Aorta (tissue), 5 donors: ENCODE measurements at regions not wholly inside any gene's neighbourhood (a gene's known extent, or its start where the extent isn't known, plus 50 kb on each side); places are given as distances from the start of the nearest gene placed in this dataset.
A peak's percentile ranks its signal among the peaks of the same experiment; 100 is the strongest.

Experiments used
- ATAC-seq: fragments of 200-7000 bp; cut with Tn5 transposase; one replicate; pipeline ENCODE4 v1.9.1; 2022; ENCODE audit warnings: moderate library complexity; ENCODE audit not compliant: low FRiP score
- DNase-seq, 2 donors: peaks; one replicate each; pipeline ENCODE4 v3.0.0-alpha.2; 2020
- H3K27ac ChIP-seq, 2 donors: one replicate each; pipeline ENCODE4 v1.5.1; 2013; ENCODE audit warnings: low read length in 2 of 2, mild to moderate bottlenecking in 2 of 2, moderate library complexity in 2 of 2, control low read depth in 1 of 2, inconsistent platforms in 1 of 2, low read depth in 1 of 2
- H3K27me3 ChIP-seq, 2 donors: one replicate each; pipeline ENCODE4 v1.6.1; 2013; ENCODE audit warnings: control low read depth in 1 of 2, low read length in 1 of 2, mild to moderate bottlenecking in 1 of 2, moderate library complexity in 1 of 2; ENCODE audit not compliant: insufficient read depth in 2 of 2, control insufficient read depth in 1 of 2
- H3K36me3 ChIP-seq, 2 donors: one replicate each; pipeline ENCODE4 v1.6.1; 2013; ENCODE audit warnings: control low read depth in 1 of 2, low read length in 1 of 2, mild to moderate bottlenecking in 1 of 2; ENCODE audit not compliant: insufficient read depth in 2 of 2, control insufficient read depth in 1 of 2
- H3K4me1 ChIP-seq, 2 donors: one replicate each; pipeline ENCODE4 v1.6.1; 2013; ENCODE audit warnings: low read length in 2 of 2, control low read depth in 1 of 2, mild to moderate bottlenecking in 1 of 2, moderate library complexity in 1 of 2; ENCODE audit not compliant: insufficient read depth in 2 of 2, control insufficient read depth in 1 of 2
- H3K4me3 ChIP-seq, 2 donors: one replicate each; pipeline ENCODE4 v1.5.1; 2013; ENCODE audit warnings: low read length in 2 of 2, control low read depth in 1 of 2, mild to moderate bottlenecking in 1 of 2
- H3K9me3 ChIP-seq: one replicate; pipeline ENCODE4 v1.6.1; 2013; ENCODE audit warnings: mild to moderate bottlenecking, low read length; ENCODE audit not compliant: control insufficient read depth
- WGBS, 2 donors: extraction: QIAGEN DNeasy Blood & Tissue Kit; methylation state at CpG; one replicate each; pipeline ENCODE4 v1.1.7; 2013; 5-methylcytosine and 5-hydroxymethylcytosine counted together
- intact Hi-C, 2 donors: fragments of 100-400 bp; cut with DNase I; formaldehyde crosslinking; loops; one replicate each; pipeline versions ENCODE4 v1.14.2 to v1.15.0; 2022
- donor health status: healthy with polysubstance abuse.
- donor health status: Bipolar disorder and iron deficiency.
- donor health status: DM: no; HTN: no; CAD: no.
- donor health status: DM: no; HTN: no; CAD: no.
- donor health status: DM: yes; HTN: yes; CAD: no.

- intact Hi-C loops = no loop called here
- no peaks in the 10 kb centered on the region for H3K4me1 ChIP-seq
- no peaks in the 10 kb centered on the region for H3K9me3 ChIP-seq
- WGBS, 2 donors = 86 to 91% methylated on average over 2 of the region's 2 CpGs
- no peaks in the 10 kb centered on the region for H3K27me3 ChIP-seq
- no peak for ATAC-seq
- no peak overlapping the region for H3K4me3 ChIP-seq
- no peak overlapping the region for H3K27ac ChIP-seq
- no peak for DNase-seq
- H3K36me3 ChIP-seq = no peaks in the 10 kb centered on the region
Observed at GRCh38 chr1:238980053-238980452, 406.3 kb upstream of the CHRM3 start.

DNA sequence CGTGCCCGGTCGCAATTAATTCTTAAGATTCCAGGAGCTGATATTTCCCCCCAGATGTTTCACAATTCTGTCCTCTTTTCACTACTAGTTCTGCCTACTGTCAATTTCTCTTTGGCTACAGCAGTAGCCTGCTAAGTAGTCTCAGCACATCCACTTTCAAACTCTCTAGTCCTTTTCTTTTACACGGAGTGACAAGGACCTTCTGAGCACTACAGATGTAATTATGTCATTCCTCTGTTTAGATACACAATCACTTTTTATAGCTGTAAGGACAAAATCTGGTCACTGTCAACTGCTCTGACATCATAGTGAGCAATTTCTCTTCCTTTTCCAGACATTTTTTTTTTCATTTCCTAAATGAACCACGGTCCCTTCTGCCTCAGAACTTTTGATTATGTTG lies 421.7 kb upstream of the CHRM3 start:
- Histone ChIP-seq H3K4me1 (no peaks in the 10 kb centered on the region), H3K9me3 (no peaks in the 10 kb centered on the region), H3K27ac (no peak overlapping the region), H3K36me3 (no peaks in the 10 kb centered on the region), H3K4me3 (no peak overlapping the region), H3K27me3 (no peaks in the 10 kb centered on the region)
- intact Hi-C loops = no loop called here
- ATAC-seq = no peak
- no peak for DNase-seq
- WGBS, 2 donors = 56 to 63% methylated on average over 5 of the region's 5 CpGs

- intact Hi-C loops = no loop called here
- Histone ChIP-seq H3K9me3 (no peaks in the 10 kb centered on the region), H3K4me1 (no peaks in the 10 kb centered on the region), H3K4me3 (no peak overlapping the region), H3K36me3 (no peaks in the 10 kb centered on the region), H3K27ac (no peak overlapping the region), H3K27me3 (no peaks in the 10 kb centered on the region)
- WGBS, 2 donors = 90% methylated on average over 8 of the region's 8 CpGs
- DNase-seq = no peak
- no peak for ATAC-seq
Observed at GRCh38 chr1:238962941-238963340, 423.4 kb upstream of the CHRM3 start.

- ATAC-seq (no peak), DNase-seq (no peak)
- Histone ChIP-seq H3K27me3 (no peaks in the 10 kb centered on the region), H3K4me3 (no peak overlapping the region), H3K9me3 (no peaks in the 10 kb centered on the region), H3K36me3 (no peaks in the 10 kb centered on the region), H3K4me1 (no peaks in the 10 kb centered on the region), H3K27ac (no peak overlapping the region)
- intact Hi-C loops = no loop called here
- 73 to 75% methylated on average over 5 of the region's 5 CpGs for WGBS, 2 donors
Observed at GRCh38 chr1:238961790-238962189, 424.6 kb upstream of the CHRM3 start.

DNA sequence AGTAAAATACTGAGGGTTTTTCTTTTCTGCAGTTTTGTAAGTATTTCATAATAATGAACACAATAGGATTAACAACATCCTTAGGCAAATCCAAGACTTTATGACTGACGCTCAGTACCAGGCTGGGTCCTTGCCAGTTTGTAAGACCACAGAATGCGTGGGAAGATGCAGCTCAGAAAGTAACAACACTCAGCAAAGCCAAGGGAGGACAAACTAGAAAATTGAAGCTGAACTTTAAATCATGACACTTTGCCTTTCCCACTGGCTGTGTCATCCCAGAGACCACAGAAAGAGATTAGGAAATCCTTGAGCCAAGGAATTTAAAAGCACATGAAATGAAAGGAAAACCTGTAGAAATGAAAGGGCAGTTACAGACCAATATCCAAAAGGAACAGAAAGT lies 426.3 kb upstream of the CHRM3 start:
- ATAC-seq = no peak
- H3K4me3 ChIP-seq = no peak overlapping the region
- no peaks in the 10 kb centered on the region for H3K27me3 ChIP-seq
- no peak for DNase-seq
- no peak overlapping the region for H3K27ac ChIP-seq
- intact Hi-C loops = no loop called here
- H3K36me3 ChIP-seq = no peaks in the 10 kb centered on the region
- no peaks in the 10 kb centered on the region for H3K4me1 ChIP-seq
- H3K9me3 ChIP-seq = no peaks in the 10 kb centered on the region
- WGBS, 2 donors = 19 to 22% methylated on average over 2 of the region's 2 CpGs

- Histone ChIP-seq H3K27me3 (no peaks in the 10 kb centered on the region), H3K9me3 (no peaks in the 10 kb centered on the region), H3K4me3 (no peak overlapping the region), H3K27ac (no peak overlapping the region), H3K4me1 (no peaks in the 10 kb centered on the region), H3K36me3 (no peaks in the 10 kb centered on the region)
- DNase-seq (no peak), ATAC-seq (no peak)
- intact Hi-C loops = loop anchor here in 1 of 2 donors (10.0 kb wide), 1 partner anchor 701 kb away; no protein-coding TSS in a partner anchor
- 95 to 97% methylated on average over 1 of the region's 1 CpG for WGBS, 2 donors
Observed at GRCh38 chr1:238955934-238956333, 430.4 kb upstream of the CHRM3 start.

GRCh38 chr1:238954865-238955264 lies 431.5 kb upstream of the CHRM3 start:
- Histone ChIP-seq H3K4me1 (no peaks in the 10 kb centered on the region), H3K27me3 (no peaks in the 10 kb centered on the region), H3K36me3 (no peaks in the 10 kb centered on the region), H3K4me3 (no peak overlapping the region), H3K9me3 (no peaks in the 10 kb centered on the region), H3K27ac (no peak overlapping the region)
- intact Hi-C loops = loop anchor here in 1 of 2 donors (10.0 kb wide), 1 partner anchor 700 kb away; no protein-coding TSS in a partner anchor
- 67 to 74% methylated on average over 2 of the region's 2 CpGs for WGBS, 2 donors
- ATAC-seq (no peak), DNase-seq (no peak)

- no peaks in the 10 kb centered on the region for H3K4me1 ChIP-seq
- no peak overlapping the region for H3K4me3 ChIP-seq
- DNase-seq (no peak), ATAC-seq (no peak)
- WGBS, 2 donors = 51 to 62% methylated on average over 5 of the region's 5 CpGs
- H3K27ac ChIP-seq = no peak overlapping the region
- no peaks in the 10 kb centered on the region for H3K36me3 ChIP-seq
- intact Hi-C loops = loop anchor here in 1 of 2 donors (10.0 kb wide), 1 partner anchor 699 kb away; no protein-coding TSS in a partner anchor
- no peaks in the 10 kb centered on the region for H3K9me3 ChIP-seq
- no peaks in the 10 kb centered on the region for H3K27me3 ChIP-seq
Observed at GRCh38 chr1:238953448-238954010, 432.8 kb upstream of the CHRM3 start.

- Histone ChIP-seq H3K27ac (no peak overlapping the region), H3K4me1 (no peaks in the 10 kb centered on the region), H3K9me3 (no peaks in the 10 kb centered on the region), H3K27me3 (no peaks in the 10 kb centered on the region), H3K4me3 (no peak overlapping the region), H3K36me3 (no peaks in the 10 kb centered on the region)
- DNase-seq = no peak
- ATAC-seq = peak; percentile 41
- 32% methylated on average over 6 of the region's 6 CpGs for WGBS, 2 donors
- intact Hi-C loops = loop anchor here (2.0 to 10.0 kb wide), 2 partner anchors 697 to 699 kb away; no protein-coding TSS in a partner anchor
Observed at GRCh38 chr1:238951809-238952208, 434.6 kb upstream of the CHRM3 start.
